ENCODE measurements at regions not wholly inside any gene's neighbourhood (a gene's known extent, or its start where the extent isn't known, plus 50 kb on each side); places are given as distances from the start of the nearest gene placed in this dataset.

DNA sequence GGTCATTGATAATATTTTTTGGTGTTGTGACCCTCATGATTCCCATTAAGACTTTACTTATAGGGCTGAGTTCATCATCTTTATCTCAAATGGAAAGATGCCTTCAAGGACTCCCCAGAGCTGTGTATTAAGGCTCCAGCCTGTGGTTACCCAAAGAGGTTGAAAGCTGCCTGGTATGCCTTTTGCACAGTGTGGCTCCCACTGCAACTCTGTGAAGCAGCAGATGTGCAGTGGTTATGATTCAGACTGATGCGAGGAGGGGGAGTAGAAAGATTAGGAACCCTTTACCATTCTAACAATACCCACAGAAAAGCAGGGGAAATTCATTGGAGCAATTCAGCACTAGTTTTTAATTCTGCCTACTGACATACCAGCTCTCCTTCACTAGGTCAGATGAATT is 560.0 kb downstream of the INSC start:
- TF ChIP-seq, protein P1, sequence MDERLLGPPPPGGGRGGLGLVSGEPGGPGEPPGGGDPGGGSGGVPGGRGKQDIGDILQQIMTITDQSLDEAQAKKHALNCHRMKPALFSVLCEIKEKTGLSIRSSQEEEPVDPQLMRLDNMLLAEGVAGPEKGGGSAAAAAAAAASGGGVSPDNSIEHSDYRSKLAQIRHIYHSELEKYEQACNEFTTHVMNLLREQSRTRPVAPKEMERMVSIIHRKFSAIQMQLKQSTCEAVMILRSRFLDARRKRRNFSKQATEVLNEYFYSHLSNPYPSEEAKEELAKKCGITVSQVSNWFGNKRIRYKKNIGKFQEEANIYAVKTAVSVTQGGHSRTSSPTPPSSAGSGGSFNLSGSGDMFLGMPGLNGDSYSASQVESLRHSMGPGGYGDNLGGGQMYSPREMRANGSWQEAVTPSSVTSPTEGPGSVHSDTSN (CRISPR knock-in tag; IDR thresholded peaks at IDR 0.05) = no peak
- TF ChIP-seq POLR2A (IDR thresholded peaks at IDR 0.05; ENCODE audit: insufficient read depth in 1 of 2, low read depth in 2 of 2, low read length in 2 of 2) (no peak), ZBTB7A (CRISPR knock-in tag; IDR thresholded peaks at IDR 0.05) (no peak)
